BLaER1 (cell line): ENCODE measurements at regions not wholly inside any gene's neighbourhood (a gene's known extent, or its start where the extent isn't known, plus 50 kb on each side); places are given as distances from the start of the nearest gene placed in this dataset.

Source experiments
- H3K27ac ChIP-seq: shearing (Covaris generic); formaldehyde crosslinking; 2 replicates; pipeline ENCODE4 v1.8.1; 2022
- H3K27me3 ChIP-seq: shearing (Covaris generic); formaldehyde crosslinking; 2 replicates; pipeline ENCODE4 v1.8.1; 2022
- H3K36me3 ChIP-seq: shearing (Covaris generic); formaldehyde crosslinking; 2 replicates; pipeline ENCODE4 v1.8.1; 2022
- H3K4me1 ChIP-seq: shearing (Covaris generic); formaldehyde crosslinking; 2 replicates; pipeline ENCODE4 v1.8.1; 2022
- H3K4me2 ChIP-seq: shearing (Covaris generic); formaldehyde crosslinking; 2 replicates; pipeline ENCODE4 v1.8.1; 2022
- H3K4me3 ChIP-seq: shearing (Covaris generic); formaldehyde crosslinking; 2 replicates; pipeline ENCODE4 v1.8.1; 2022
- H3K9ac ChIP-seq: shearing (Covaris generic); formaldehyde crosslinking; 2 replicates; pipeline ENCODE4 v1.8.1; 2022
- H3K9me3 ChIP-seq: shearing (Covaris generic); formaldehyde crosslinking; 2 replicates; pipeline ENCODE4 v1.8.1; 2022
- H4K20me1 ChIP-seq: shearing (Covaris generic); formaldehyde crosslinking; 2 replicates; pipeline ENCODE4 v1.8.1; 2022
- Cebpa-rat ChIP-seq: shearing (Covaris generic); IDR thresholded peaks from 2 replicates; pipeline ENCODE4 v1.8.1; 2022

GRCh38 chr2:10211844-10212422 is 89.4 kb downstream of the RRM2 start:
- no peak overlapping the region for H3K9ac ChIP-seq
- peaks cover 12% of the 10 kb centered on the region for H3K4me1 ChIP-seq
- no peak overlapping the region for H3K4me2 ChIP-seq
- H4K20me1 ChIP-seq: no peaks in the 10 kb centered on the region
- H3K9me3 ChIP-seq: no peaks in the 10 kb centered on the region
- H3K36me3 ChIP-seq: peaks cover 15% of the 10 kb centered on the region
- no peaks in the 10 kb centered on the region for H3K27me3 ChIP-seq
- H3K4me3 ChIP-seq: no peak overlapping the region
- H3K27ac ChIP-seq: no peak overlapping the region
- no peak for TF ChIP-seq Cebpa-rat

DNA sequence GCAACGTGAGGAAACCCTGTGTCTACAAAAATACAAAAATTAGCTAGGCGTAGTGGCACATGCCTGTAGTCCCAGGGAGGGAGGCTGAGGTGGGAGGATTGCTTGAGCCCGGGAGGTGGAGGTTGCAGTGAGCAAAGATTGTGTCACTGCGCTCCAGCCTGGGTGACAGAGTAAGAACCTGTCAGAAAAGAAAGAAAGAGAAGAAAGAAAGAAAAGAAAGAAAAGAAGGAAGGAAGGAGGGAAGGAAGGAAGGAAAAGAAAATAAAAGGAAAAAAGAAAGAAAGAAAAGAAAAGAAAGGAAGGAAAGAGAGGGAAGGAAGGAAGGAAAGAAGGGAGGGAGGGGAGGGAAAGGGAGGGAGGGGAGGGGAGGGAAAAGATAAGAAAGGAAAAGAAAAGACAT is 89.9 kb upstream of the HPCAL1 start:
- peaks cover 16% of the 10 kb centered on the region for H3K4me1 ChIP-seq
- H3K9me3 ChIP-seq: no peaks in the 10 kb centered on the region
- no peaks in the 10 kb centered on the region for H4K20me1 ChIP-seq
- no peak overlapping the region for H3K9ac ChIP-seq
- no peak overlapping the region for H3K27ac ChIP-seq
- no peak overlapping the region for H3K4me2 ChIP-seq
- no peaks in the 10 kb centered on the region for H3K27me3 ChIP-seq
- no peak overlapping the region for H3K4me3 ChIP-seq
- TF ChIP-seq Cebpa-rat: no peak
- H3K36me3 ChIP-seq: peaks cover 15% of the 10 kb centered on the region

- Histone ChIP-seq H3K9me3 (no peaks in the 10 kb centered on the region), H3K4me3 (no peak overlapping the region), H3K4me1 (peaks cover 20% of the 10 kb centered on the region), H3K9ac (no peak overlapping the region), H3K27ac (no peak overlapping the region), H4K20me1 (no peaks in the 10 kb centered on the region), H3K4me2 (no peak overlapping the region), H3K36me3 (peaks cover 15% of the 10 kb centered on the region), H3K27me3 (no peaks in the 10 kb centered on the region)
- no peak for TF ChIP-seq Cebpa-rat
Observed at GRCh38 chr2:10214179-10214578, 88.5 kb upstream of the HPCAL1 start.

- Histone ChIP-seq H3K9ac (no peak overlapping the region), H3K4me1 (peaks cover 23% of the 10 kb centered on the region), H3K36me3 (peaks cover 6% of the 10 kb centered on the region), H3K4me2 (no peak overlapping the region), H3K9me3 (no peaks in the 10 kb centered on the region), H3K27me3 (no peaks in the 10 kb centered on the region), H3K4me3 (no peak overlapping the region), H3K27ac (no peak overlapping the region), H4K20me1 (no peaks in the 10 kb centered on the region)
- TF ChIP-seq Cebpa-rat: no peak
Observed at GRCh38 chr2:10215393-10215935, 87.2 kb upstream of the HPCAL1 start.

GRCh38 chr2:10216677-10217488 is 85.8 kb upstream of the HPCAL1 start:
- no peak for TF ChIP-seq Cebpa-rat
- Histone ChIP-seq H3K4me1 (peaks cover 23% of the 10 kb centered on the region), H3K27me3 (no peaks in the 10 kb centered on the region), H3K9me3 (no peaks in the 10 kb centered on the region), H4K20me1 (no peaks in the 10 kb centered on the region), H3K36me3 (no peaks in the 10 kb centered on the region), H3K27ac (no peak overlapping the region), H3K4me3 (no peak overlapping the region), H3K9ac (no peak overlapping the region), H3K4me2 (no peak overlapping the region)

- peaks cover 23% of the 10 kb centered on the region for H3K4me1 ChIP-seq
- H4K20me1 ChIP-seq: no peaks in the 10 kb centered on the region
- no peaks in the 10 kb centered on the region for H3K27me3 ChIP-seq
- no peak overlapping the region for H3K4me3 ChIP-seq
- no peak overlapping the region for H3K27ac ChIP-seq
- TF ChIP-seq Cebpa-rat: no peak
- no peaks in the 10 kb centered on the region for H3K36me3 ChIP-seq
- H3K4me2 ChIP-seq: no peak overlapping the region
- no peaks in the 10 kb centered on the region for H3K9me3 ChIP-seq
- H3K9ac ChIP-seq: no peak overlapping the region
Observed at GRCh38 chr2:10217489-10218435, 84.9 kb upstream of the HPCAL1 start.

GRCh38 chr2:10220045-10220901 is 82.4 kb upstream of the HPCAL1 start:
- Histone ChIP-seq H3K27ac (no peak overlapping the region), H3K9me3 (no peaks in the 10 kb centered on the region), H3K4me2 (no peak overlapping the region), H3K4me3 (no peak overlapping the region), H4K20me1 (no peaks in the 10 kb centered on the region), H3K9ac (no peak overlapping the region), H3K4me1 (peaks cover 23% of the 10 kb centered on the region), H3K27me3 (no peaks in the 10 kb centered on the region), H3K36me3 (no peaks in the 10 kb centered on the region)
- no peak for TF ChIP-seq Cebpa-rat

DNA sequence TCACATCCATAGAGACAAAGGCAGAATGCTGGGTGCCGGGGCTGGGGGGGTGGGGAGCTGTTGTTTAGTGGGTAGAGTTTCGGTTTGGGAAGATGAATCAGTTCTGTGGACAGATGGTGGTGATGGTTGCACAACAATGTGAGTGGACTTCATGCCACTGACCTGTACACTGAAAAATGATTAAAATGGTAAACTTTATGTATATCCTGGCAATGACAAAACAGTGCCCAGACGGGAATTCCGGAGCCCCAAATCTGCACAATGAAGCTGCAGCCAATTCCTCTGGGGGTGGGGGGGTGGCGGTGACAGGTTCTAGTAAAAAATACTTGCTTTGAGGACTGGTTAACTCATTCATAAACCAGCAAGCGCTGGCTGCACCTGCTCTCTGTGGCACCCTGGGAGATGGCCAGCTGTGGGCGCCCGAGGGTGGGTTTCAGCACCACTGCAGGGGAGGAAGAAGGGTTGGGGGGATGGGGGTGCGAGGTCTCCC is 81.8 kb upstream of the HPCAL1 start:
- H3K9ac ChIP-seq: no peak overlapping the region
- no peak overlapping the region for H3K4me2 ChIP-seq
- H4K20me1 ChIP-seq: no peaks in the 10 kb centered on the region
- no peaks in the 10 kb centered on the region for H3K9me3 ChIP-seq
- no peaks in the 10 kb centered on the region for H3K36me3 ChIP-seq
- peaks cover 26% of the 10 kb centered on the region for H3K4me1 ChIP-seq
- no peak overlapping the region for H3K27ac ChIP-seq
- no peaks in the 10 kb centered on the region for H3K27me3 ChIP-seq
- no peak overlapping the region for H3K4me3 ChIP-seq
- TF ChIP-seq Cebpa-rat: no peak

- Histone ChIP-seq H3K9ac (no peak overlapping the region), H3K4me1 (peaks cover 21% of the 10 kb centered on the region; the same call in 1 of the 2 replicates), H3K4me2 (no peak overlapping the region), H4K20me1 (no peaks in the 10 kb centered on the region), H3K27ac (no peak overlapping the region), H3K27me3 (no peaks in the 10 kb centered on the region), H3K4me3 (no peak overlapping the region), H3K36me3 (no peaks in the 10 kb centered on the region), H3K9me3 (no peaks in the 10 kb centered on the region)
- no peak for TF ChIP-seq Cebpa-rat
Observed at GRCh38 chr2:10221443-10221842, 81.3 kb upstream of the HPCAL1 start.
